ENCODE measurements at regions not wholly inside any gene's neighbourhood (a gene's known extent, or its start where the extent isn't known, plus 50 kb on each side); places are given as distances from the start of the nearest gene placed in this dataset.

GRCh38 chr6:153873541-153873940, 165.5 kb upstream of the OPRM1 start:
- Mint-ChIP-seq H3K27me3 (ENCODE audit: low read depth) (no peaks in the 10 kb centered on the region), H3K9me3 (peaks cover 12 to 16% of the 10 kb centered on the region in 2 experiments), H3K4me3 (no peak overlapping the region), H3K36me3 (ENCODE audit: insufficient read depth in 1 of 3, low read depth in 3 of 3) (peaks cover 6 to 7% (median 7%) of the 10 kb centered on the region in 3 experiments; a peak in 5 of 7 replicates), H3K4me1 (no peaks in the 10 kb centered on the region), H3K27ac (no peak overlapping the region)
- Histone ChIP-seq H3K79me1 (ENCODE audit: insufficient read depth, low read depth, low read length, poor library complexity, severe bottlenecking) (no peaks in the 10 kb centered on the region), H3K23ac (ENCODE audit: insufficient read length, low read depth, low read length) (no peak overlapping the region), H3K4me2 (ENCODE audit: insufficient read depth, insufficient read length, low read length) (no peak overlapping the region), H2BK20ac (ENCODE audit: low read depth, low read length, poor library complexity, severe bottlenecking) (no peak overlapping the region), H3K18ac (ENCODE audit: insufficient read length, low read depth, low read length) (no peak overlapping the region), H3K56ac (ENCODE audit: insufficient read length, low read depth, low read length) (no peak overlapping the region), H2AK5ac (ENCODE audit: insufficient read length, low read length) (no peak overlapping the region), H2BK15ac (ENCODE audit: low read depth, low read length) (no peak overlapping the region), H2AFZ (ENCODE audit: low read length) (no peak overlapping the region), H4K5ac (ENCODE audit: insufficient read length, low read depth, low read length) (no peak overlapping the region), H3K27ac (ENCODE audit: insufficient read length, low read depth, low read length) (no peak overlapping the region), H4K20me1 (ENCODE audit: control insufficient read depth, insufficient read depth, insufficient read length) (no peaks in the 10 kb centered on the region), H2BK5ac (ENCODE audit: insufficient read length, low read length) (no peak overlapping the region), H4K8ac (replicated peaks; ENCODE audit: insufficient read length, low read depth, low read length) (no peak overlapping the region), H3K27me3 (ENCODE audit: insufficient read depth, low read length) (no peaks in the 10 kb centered on the region), H3K14ac (ENCODE audit: insufficient read depth, low read length) (no peak overlapping the region), H3K79me2 (ENCODE audit: insufficient read depth, low read length) (no peaks in the 10 kb centered on the region), H2BK120ac (ENCODE audit: low read depth, low read length, poor library complexity, severe bottlenecking) (no peak overlapping the region), H3K9me3 (ENCODE audit: control insufficient read depth, low read depth, low read length) (no peaks in the 10 kb centered on the region), H2BK12ac (ENCODE audit: insufficient read length, low read depth, low read length) (no peak overlapping the region), H4K91ac (ENCODE audit: insufficient read length, low read depth, low read length) (no peak overlapping the region), H3K23me2 (ENCODE audit: insufficient read length, low read depth, low read length, poor library complexity, severe bottlenecking) (no peaks in the 10 kb centered on the region), H3K9ac (ENCODE audit: extremely low read depth, insufficient read length, low read length) (no peak overlapping the region), H3K4me1 (ENCODE audit: insufficient read depth, low read length) (no peaks in the 10 kb centered on the region), H3K4ac (ENCODE audit: low read depth, low read length) (no peak overlapping the region), H3T11ph (ENCODE audit: low read length) (no peak overlapping the region)
- WGBS (ENCODE audit: extremely low coverage, insufficient read length, low lambda C conversion rate): no CpG with 5 or more reads among the region's 3 CpGs
- no peak for TF ChIP-seq CTCF (conservative IDR thresholded peaks at IDR 0.05)
- no peak for DNase-seq
